ENCODE measurements at regions not wholly inside any gene's neighbourhood (a gene's known extent, or its start where the extent isn't known, plus 50 kb on each side); places are given as distances from the start of the nearest gene placed in this dataset.
"Not testable (repeated sequence)": the region's sequence is repeated elsewhere in the genome, so short reads cannot be mapped to it uniquely, and the experiment has no call there.

GRCh38 chr15:79643393-79643792 lies 211.3 kb downstream of the MINAR1 start:
- H3K27me3 ChIP-seq (replicated peaks in 1 of 4; ENCODE audit: control extremely low read depth in 1 of 4, control insufficient read depth in 3 of 4, insufficient read depth in 4 of 4, low read length in 3 of 4) = peaks cover 0 to 8% (median 2%) of the 10 kb centered on the region in 4 experiments
- no peak for DNase-seq

GRCh38 chr15:79644091-79644490 lies 212.0 kb downstream of the MINAR1 start:
- H3K27me3 Mint-ChIP-seq = peaks cover 16% of the 10 kb centered on the region
- intact Hi-C loops (cut with micrococcal nuclease) = no loop called here
- no peaks in the 10 kb centered on the region for H3K4me1 Mint-ChIP-seq
- ChIA-PET CTCF (interaction anchor here (0.7 kb wide), 1 partner anchor 199 kb away, joined by 3 read pairs; no protein-coding TSS in a partner anchor), POLR2A (no interaction called here)
- WGBS (ENCODE audit: insufficient coverage) = no CpG with 5 or more reads among the region's 2 CpGs
- peaks cover 7% of the 10 kb centered on the region for H3K9me3 Mint-ChIP-seq (ENCODE audit: insufficient read depth)
- Histone ChIP-seq H3K9ac (ENCODE audit: low read length) (no peak overlapping the region), H2AFZ (ENCODE audit: insufficient read depth, low read depth, low read length, poor library complexity, severe bottlenecking) (no peak overlapping the region), H3K9me3 (ENCODE audit: control extremely low read depth in 1 of 3, control insufficient read depth in 2 of 3, insufficient read depth in 1 of 3, low read length in 2 of 3) (no peaks in the 10 kb centered on the region), H3K4me1 (ENCODE audit: control insufficient read depth in 2 of 2, insufficient read depth in 2 of 2, low read length in 2 of 2) (no peaks in the 10 kb centered on the region), H3K79me2 (ENCODE audit: control insufficient read depth, insufficient read depth, low read length) (no peaks in the 10 kb centered on the region), H3K27ac (ENCODE audit: low read length in 2 of 2) (no peak overlapping the region), H3K4me3 (ENCODE audit: control extremely low read depth in 1 of 5, extremely low read depth in 1 of 5, insufficient read depth in 1 of 5, low read depth in 2 of 5, low read length in 4 of 5) (no peak overlapping the region), H4K20me1 (ENCODE audit: control insufficient read depth, insufficient read depth, low read length, poor library complexity, severe bottlenecking) (no peaks in the 10 kb centered on the region), H3K27me3 (replicated peaks in 1 of 4; ENCODE audit: control extremely low read depth in 1 of 4, control insufficient read depth in 3 of 4, insufficient read depth in 4 of 4, low read length in 3 of 4) (peaks cover 0 to 8% (median 2%) of the 10 kb centered on the region in 4 experiments), H3K36me3 (replicated peaks in 1 of 2; ENCODE audit: control extremely low read depth in 1 of 2, control insufficient read depth in 1 of 2, extremely low read depth in 1 of 2, insufficient read depth in 2 of 2, low read length in 1 of 2) (no peaks in the 10 kb centered on the region), H3K4me2 (replicated peaks; ENCODE audit: low read depth, low read length, poor library complexity, severe bottlenecking) (no peak overlapping the region)
- ATAC-seq (ENCODE audit: low read depth) = no peak
- DNase-seq = no peak
- H3K27ac Mint-ChIP-seq = no peak overlapping the region
- TF ChIP-seq, protein P1, sequence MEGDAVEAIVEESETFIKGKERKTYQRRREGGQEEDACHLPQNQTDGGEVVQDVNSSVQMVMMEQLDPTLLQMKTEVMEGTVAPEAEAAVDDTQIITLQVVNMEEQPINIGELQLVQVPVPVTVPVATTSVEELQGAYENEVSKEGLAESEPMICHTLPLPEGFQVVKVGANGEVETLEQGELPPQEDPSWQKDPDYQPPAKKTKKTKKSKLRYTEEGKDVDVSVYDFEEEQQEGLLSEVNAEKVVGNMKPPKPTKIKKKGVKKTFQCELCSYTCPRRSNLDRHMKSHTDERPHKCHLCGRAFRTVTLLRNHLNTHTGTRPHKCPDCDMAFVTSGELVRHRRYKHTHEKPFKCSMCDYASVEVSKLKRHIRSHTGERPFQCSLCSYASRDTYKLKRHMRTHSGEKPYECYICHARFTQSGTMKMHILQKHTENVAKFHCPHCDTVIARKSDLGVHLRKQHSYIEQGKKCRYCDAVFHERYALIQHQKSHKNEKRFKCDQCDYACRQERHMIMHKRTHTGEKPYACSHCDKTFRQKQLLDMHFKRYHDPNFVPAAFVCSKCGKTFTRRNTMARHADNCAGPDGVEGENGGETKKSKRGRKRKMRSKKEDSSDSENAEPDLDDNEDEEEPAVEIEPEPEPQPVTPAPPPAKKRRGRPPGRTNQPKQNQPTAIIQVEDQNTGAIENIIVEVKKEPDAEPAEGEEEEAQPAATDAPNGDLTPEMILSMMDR (IDR thresholded peaks at IDR 0.05) = no peak
- TF ChIP-seq EZH2 (IDR thresholded peaks at IDR 0.05; ENCODE audit: borderline replicate concordance, insufficient read depth, low read depth, low read length, poor library complexity, severe bottlenecking) = no peak
- no peak overlapping the region for H3K4me3 Mint-ChIP-seq

More at GRCh38 chr15:79643393-79643792, 211.3 kb downstream of the MINAR1 start:
- Histone ChIP-seq H4K20me1 (ENCODE audit: control insufficient read depth, insufficient read depth, low read length, poor library complexity, severe bottlenecking) (no peaks in the 10 kb centered on the region), H3K79me2 (ENCODE audit: control insufficient read depth, insufficient read depth, low read length) (no peaks in the 10 kb centered on the region), H3K4me2 (replicated peaks; ENCODE audit: low read depth, low read length, poor library complexity, severe bottlenecking) (no peak overlapping the region), H3K27ac (ENCODE audit: low read length in 2 of 2) (no peak overlapping the region), H3K9ac (ENCODE audit: low read length) (no peak overlapping the region), H3K36me3 (replicated peaks in 1 of 2; ENCODE audit: control extremely low read depth in 1 of 2, control insufficient read depth in 1 of 2, extremely low read depth in 1 of 2, insufficient read depth in 2 of 2, low read length in 1 of 2) (no peaks in the 10 kb centered on the region), H3K4me3 (ENCODE audit: control extremely low read depth in 1 of 5, extremely low read depth in 1 of 5, insufficient read depth in 1 of 5, low read depth in 2 of 5, low read length in 4 of 5) (no peak overlapping the region), H3K4me1 (ENCODE audit: control insufficient read depth in 2 of 2, insufficient read depth in 2 of 2, low read length in 2 of 2) (no peaks in the 10 kb centered on the region), H3K9me3 (ENCODE audit: control extremely low read depth in 1 of 3, control insufficient read depth in 2 of 3, insufficient read depth in 1 of 3, low read length in 2 of 3) (no peaks in the 10 kb centered on the region), H2AFZ (ENCODE audit: insufficient read depth, low read depth, low read length, poor library complexity, severe bottlenecking) (no peak overlapping the region)
- H3K27ac Mint-ChIP-seq = no peak overlapping the region
- ChIA-PET POLR2A (no interaction called here), CTCF (interaction anchor here (0.7 kb wide), 1 partner anchor 198 kb away, joined by 3 read pairs; no protein-coding TSS in a partner anchor)
- H3K9me3 Mint-ChIP-seq (ENCODE audit: insufficient read depth) = peaks cover 7% of the 10 kb centered on the region
- TF ChIP-seq EZH2 (IDR thresholded peaks at IDR 0.05; ENCODE audit: borderline replicate concordance, insufficient read depth, low read depth, low read length, poor library complexity, severe bottlenecking) = no peak
- TF ChIP-seq, protein P1 (IDR thresholded peaks at IDR 0.05) = no peak
- peaks cover 22% of the 10 kb centered on the region for H3K27me3 Mint-ChIP-seq
- H3K4me1 Mint-ChIP-seq = no peaks in the 10 kb centered on the region
- intact Hi-C loops (cut with micrococcal nuclease) = no loop called here
- no peak for ATAC-seq (ENCODE audit: low read depth)
- no peak overlapping the region for H3K4me3 Mint-ChIP-seq

GRCh38 chr15:79652972-79653371 lies 220.8 kb downstream of the MINAR1 start:
- POLR2A ChIA-PET; intact Hi-C loops (cut with micrococcal nuclease): not testable (repeated sequence)

More at GRCh38 chr15:79652972-79653371, 220.8 kb downstream of the MINAR1 start:
- H3K36me3 ChIP-seq (replicated peaks in 1 of 2; ENCODE audit: control extremely low read depth in 1 of 2, control insufficient read depth in 1 of 2, extremely low read depth in 1 of 2, insufficient read depth in 2 of 2, low read length in 1 of 2); H4K20me1 ChIP-seq (ENCODE audit: control insufficient read depth, insufficient read depth, low read length, poor library complexity, severe bottlenecking); CTCF ChIA-PET; H3K27ac Mint-ChIP-seq; H3K9me3 ChIP-seq (ENCODE audit: control extremely low read depth in 1 of 3, control insufficient read depth in 2 of 3, insufficient read depth in 1 of 3, low read length in 2 of 3); H3K4me1 Mint-ChIP-seq; H2AFZ ChIP-seq (ENCODE audit: insufficient read depth, low read depth, low read length, poor library complexity, severe bottlenecking); H3K4me3 Mint-ChIP-seq; ATAC-seq (ENCODE audit: low read depth); H3K9ac ChIP-seq (ENCODE audit: low read length); H3K27ac ChIP-seq (ENCODE audit: low read length in 2 of 2); H3K9me3 Mint-ChIP-seq (ENCODE audit: insufficient read depth); H3K27me3 ChIP-seq (replicated peaks in 1 of 4; ENCODE audit: control extremely low read depth in 1 of 4, control insufficient read depth in 3 of 4, insufficient read depth in 4 of 4, low read length in 3 of 4); H3K79me2 ChIP-seq (ENCODE audit: control insufficient read depth, insufficient read depth, low read length); H3K4me1 ChIP-seq (ENCODE audit: control insufficient read depth in 2 of 2, insufficient read depth in 2 of 2, low read length in 2 of 2); H3K4me2 ChIP-seq (replicated peaks; ENCODE audit: low read depth, low read length, poor library complexity, severe bottlenecking); H3K4me3 ChIP-seq (ENCODE audit: control extremely low read depth in 1 of 5, extremely low read depth in 1 of 5, insufficient read depth in 1 of 5, low read depth in 2 of 5, low read length in 4 of 5); DNase-seq: not testable (repeated sequence)
- peaks cover 32% of the 10 kb centered on the region for H3K27me3 Mint-ChIP-seq

All from B cell (primary cell).